Gastrocnemius medialis (tissue), 4 donors: ENCODE measurements at regions not wholly inside any gene's neighbourhood (a gene's known extent, or its start where the extent isn't known, plus 50 kb on each side); places are given as distances from the start of the nearest gene placed in this dataset.
"Not testable (repeated sequence)": the region's sequence is repeated elsewhere in the genome, so short reads cannot be mapped to it uniquely, and the experiment has no call there.

Experiments
- ATAC-seq, 2 donors: fragments of 150-250 bp; one replicate each; pipeline ENCODE4 v1.9.1; 2016
- DNase-seq, 2 donors: peaks; one replicate each; pipeline ENCODE4 v3.0.0-alpha.2; 2019
- H3K27ac ChIP-seq, 4 donors: fragments of 200-600 bp; sonication (generic); 1 replicate in 1 of 4; 2 replicates in 3 of 4; pipeline ENCODE4 v1.5.1; 2016 to 2018; ENCODE audit warnings: mild to moderate bottlenecking in 2 of 4, moderate library complexity in 1 of 4
- H3K27me3 ChIP-seq, 3 donors: fragments of 200-600 bp; sonication (generic) in 2 of 3; 1 replicate in 1 of 3; 2 replicates in 2 of 3; pipeline versions ENCODE4 v1.5.1 to v1.6.0; 2016 to 2019; ENCODE audit warnings: mild to moderate bottlenecking in 1 of 3, moderate library complexity in 1 of 3
- H3K36me3 ChIP-seq, 2 donors: fragments of 200-600 bp; sonication (generic) in 1 of 2; one replicate each; pipeline ENCODE4 v1.5.1; 2017 to 2018
- H3K4me1 ChIP-seq, 2 donors: fragments of 200-600 bp; sonication (generic) in 1 of 2; one replicate each; pipeline ENCODE4 v1.5.1; 2016 to 2017; ENCODE audit warnings: mild to moderate bottlenecking in 2 of 2
- H3K4me3 ChIP-seq, 4 donors: fragments of 200-600 bp; sonication (generic) in 3 of 4; 1 replicate in 1 of 4; 2 replicates in 3 of 4; pipeline ENCODE4 v1.5.1; 2016 to 2019; ENCODE audit warnings: mild to moderate bottlenecking in 2 of 4
- H3K9me3 ChIP-seq, 3 donors: fragments of 200-600 bp; sonication (generic) in 2 of 3; 1 replicate in 1 of 3; 2 replicates in 2 of 3; pipeline ENCODE4 v1.5.1; 2016 to 2019
- CTCF ChIP-seq, 5 experiments: fragments of 450-650 bp in 3 of 5; fragments of 200-600 bp in 2 of 5; sonication (generic) in 2 of 5; IDR thresholded peaks in 4 of 5; conservative IDR thresholded peaks in 1 of 5; 1 replicate in 4 of 5; 2 replicates in 1 of 5; pipeline ENCODE4 v1.5.1; 2016 to 2019; ENCODE audit warnings: antibody characterized with exemption in 5 of 5, mild to moderate bottlenecking in 3 of 5, moderate library complexity in 3 of 5
- POLR2A ChIP-seq, 2 donors: fragments of 450-650 bp; IDR thresholded peaks; one replicate each; pipeline ENCODE4 v1.6.1; 2017; ENCODE audit warnings: antibody characterized with exemption in 2 of 2, mild to moderate bottlenecking in 2 of 2, moderate library complexity in 2 of 2
- in situ Hi-C, 4 donors: fragments of 200-750 bp; cut with MboI; loops; one replicate each; pipeline versions ENCODE4 v1.15.0 to v1.8.0; 2017; ENCODE audit warnings: low sequenced_read_pairs in 4 of 4
- intact Hi-C: fragments of 100-400 bp; cut with DNase I; formaldehyde crosslinking; loops from one replicate; pipeline ENCODE4 v1.15.1; 2023; ENCODE audit warnings: low total_unique reads

- TF ChIP-seq POLR2A (IDR thresholded peaks at IDR 0.05) (no peak), CTCF (IDR thresholded peaks at IDR 0.05 in 4 of 5, conservative IDR thresholded peaks at IDR 0.05 in 1 of 5) (no peak)
- no peak overlapping the region for H3K27ac ChIP-seq
- no peaks in the 10 kb centered on the region for H3K27me3 ChIP-seq
- no peaks in the 10 kb centered on the region for H3K9me3 ChIP-seq
- H3K4me3 ChIP-seq: no peak overlapping the region
- ATAC-seq: no peak
- H3K36me3 ChIP-seq: no peaks in the 10 kb centered on the region
- DNase-seq: no peak
- intact Hi-C loops: no loop called here
- H3K4me1 ChIP-seq: no peaks in the 10 kb centered on the region
- in situ Hi-C loops: no loop called here
Observed at GRCh38 chr19:20471431-20471830, 94.2 kb downstream of the ZNF737 start.

GRCh38 chr19:20470345-20471135, 95.0 kb downstream of the ZNF737 start:
- intact Hi-C loops: no loop called here
- no peaks in the 10 kb centered on the region for H3K27me3 ChIP-seq
- no peaks in the 10 kb centered on the region for H3K4me1 ChIP-seq
- no peak for ATAC-seq
- no peak for DNase-seq
- TF ChIP-seq CTCF (IDR thresholded peaks at IDR 0.05 in 4 of 5, conservative IDR thresholded peaks at IDR 0.05 in 1 of 5) (no peak), POLR2A (IDR thresholded peaks at IDR 0.05) (no peak)
- no peak overlapping the region for H3K27ac ChIP-seq
- H3K9me3 ChIP-seq: no peaks in the 10 kb centered on the region
- in situ Hi-C loops: no loop called here
- no peaks in the 10 kb centered on the region for H3K36me3 ChIP-seq
- no peak overlapping the region for H3K4me3 ChIP-seq

- DNase-seq, in situ Hi-C loops, intact Hi-C loops, H3K4me1 ChIP-seq, H3K9me3 ChIP-seq, ATAC-seq, H3K27me3 ChIP-seq, H3K27ac ChIP-seq, H3K4me3 ChIP-seq, H3K36me3 ChIP-seq: not testable (repeated sequence)
Observed at GRCh38 chr19:20466638-20466990, 99.0 kb downstream of the ZNF737 start.

GRCh38 chr19:20465922-20466637, 99.5 kb downstream of the ZNF737 start:
- DNase-seq, H3K27ac ChIP-seq, H3K36me3 ChIP-seq, in situ Hi-C loops, H3K27me3 ChIP-seq, intact Hi-C loops, ATAC-seq, H3K4me3 ChIP-seq, H3K9me3 ChIP-seq, H3K4me1 ChIP-seq: not testable (repeated sequence)

- Histone ChIP-seq H3K36me3 (no peaks in the 10 kb centered on the region), H3K4me3 (no peak overlapping the region), H3K4me1 (no peaks in the 10 kb centered on the region), H3K27me3 (no peaks in the 10 kb centered on the region), H3K9me3 (no peaks in the 10 kb centered on the region), H3K27ac (no peak overlapping the region)
- TF ChIP-seq CTCF (IDR thresholded peaks at IDR 0.05 in 4 of 5, conservative IDR thresholded peaks at IDR 0.05 in 1 of 5) (no peak), POLR2A (IDR thresholded peaks at IDR 0.05) (no peak)
- in situ Hi-C loops (no loop called here), intact Hi-C loops (no loop called here)
- ATAC-seq (no peak), DNase-seq (no peak)
Observed at GRCh38 chr19:20453425-20453935, 112.1 kb downstream of the ZNF737 start.
